Lower leg skin (tissue), 4 donors: ENCODE measurements at regions not wholly inside any gene's neighbourhood (a gene's known extent, or its start where the extent isn't known, plus 50 kb on each side); places are given as distances from the start of the nearest gene placed in this dataset.

ENCODE experiments used
- DNase-seq, 2 donors: peaks; one replicate each; pipeline ENCODE4 v3.0.0-alpha.2; 2019; ENCODE audit warnings: low spot score in 2 of 2
- H3K4me3 ChIP-seq: fragments of 200-600 bp; sonication (generic); 2 replicates; pipeline ENCODE4 v1.5.1; 2017; ENCODE audit warnings: mild to moderate bottlenecking, low read depth; ENCODE audit not compliant: poor library complexity, severe bottlenecking
- POLR2A ChIP-seq, 2 donors: fragments of 450-650 bp; IDR thresholded peaks; one replicate each; pipeline ENCODE4 v1.6.1; 2016 to 2017; ENCODE audit warnings: antibody characterized with exemption in 2 of 2, mild to moderate bottlenecking in 1 of 2, moderate library complexity in 1 of 2
- WGBS, 2 donors: methylation state at CpG; one replicate each; pipeline ENCODE4 v1.1.5; 2018; 5-methylcytosine and 5-hydroxymethylcytosine counted together
- intact Hi-C: fragments of 100-400 bp; cut with DNase I; formaldehyde crosslinking; loops from one replicate; pipeline ENCODE4 v1.15.0; 2023; ENCODE audit warnings: low total_unique reads
- TF ChIP-seq, protein P1 (sequence below), 3 donors: fragments of 450-650 bp; IDR thresholded peaks; one replicate each; pipeline ENCODE4 v1.5.1; 2016; ENCODE audit warnings: antibody characterized with exemption in 3 of 3, mild to moderate bottlenecking in 3 of 3, moderate library complexity in 2 of 3

DNA sequence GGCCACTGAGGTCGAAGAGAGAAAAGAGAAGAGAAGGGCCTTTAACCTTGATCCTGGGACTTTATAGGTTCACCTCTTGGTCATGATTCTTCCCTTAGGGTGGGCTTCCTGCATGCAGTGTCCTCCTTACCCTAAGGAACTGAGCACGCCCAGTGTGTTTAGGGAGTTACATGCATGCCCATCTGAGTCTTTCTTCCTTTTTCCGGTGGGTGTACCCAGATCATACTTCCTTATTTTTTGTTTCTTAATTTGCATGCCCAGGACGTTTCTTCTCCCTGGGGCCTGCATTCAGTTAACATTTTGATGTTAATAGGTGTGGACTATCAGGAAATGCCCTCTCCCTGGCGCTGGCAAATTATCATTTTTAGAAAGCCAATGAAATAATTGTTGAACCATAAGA is 91.5 kb downstream of the HTR1B start:
- DNase-seq: no peak
- TF ChIP-seq, protein P1, sequence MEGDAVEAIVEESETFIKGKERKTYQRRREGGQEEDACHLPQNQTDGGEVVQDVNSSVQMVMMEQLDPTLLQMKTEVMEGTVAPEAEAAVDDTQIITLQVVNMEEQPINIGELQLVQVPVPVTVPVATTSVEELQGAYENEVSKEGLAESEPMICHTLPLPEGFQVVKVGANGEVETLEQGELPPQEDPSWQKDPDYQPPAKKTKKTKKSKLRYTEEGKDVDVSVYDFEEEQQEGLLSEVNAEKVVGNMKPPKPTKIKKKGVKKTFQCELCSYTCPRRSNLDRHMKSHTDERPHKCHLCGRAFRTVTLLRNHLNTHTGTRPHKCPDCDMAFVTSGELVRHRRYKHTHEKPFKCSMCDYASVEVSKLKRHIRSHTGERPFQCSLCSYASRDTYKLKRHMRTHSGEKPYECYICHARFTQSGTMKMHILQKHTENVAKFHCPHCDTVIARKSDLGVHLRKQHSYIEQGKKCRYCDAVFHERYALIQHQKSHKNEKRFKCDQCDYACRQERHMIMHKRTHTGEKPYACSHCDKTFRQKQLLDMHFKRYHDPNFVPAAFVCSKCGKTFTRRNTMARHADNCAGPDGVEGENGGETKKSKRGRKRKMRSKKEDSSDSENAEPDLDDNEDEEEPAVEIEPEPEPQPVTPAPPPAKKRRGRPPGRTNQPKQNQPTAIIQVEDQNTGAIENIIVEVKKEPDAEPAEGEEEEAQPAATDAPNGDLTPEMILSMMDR (IDR thresholded peaks at IDR 0.05): no peak
- TF ChIP-seq POLR2A (IDR thresholded peaks at IDR 0.05): no peak
- intact Hi-C loops: no loop called here
- no peak overlapping the region for H3K4me3 ChIP-seq
- 64 to 73% methylated on average over 5 of the region's 5 CpGs for WGBS, 2 donors

DNA sequence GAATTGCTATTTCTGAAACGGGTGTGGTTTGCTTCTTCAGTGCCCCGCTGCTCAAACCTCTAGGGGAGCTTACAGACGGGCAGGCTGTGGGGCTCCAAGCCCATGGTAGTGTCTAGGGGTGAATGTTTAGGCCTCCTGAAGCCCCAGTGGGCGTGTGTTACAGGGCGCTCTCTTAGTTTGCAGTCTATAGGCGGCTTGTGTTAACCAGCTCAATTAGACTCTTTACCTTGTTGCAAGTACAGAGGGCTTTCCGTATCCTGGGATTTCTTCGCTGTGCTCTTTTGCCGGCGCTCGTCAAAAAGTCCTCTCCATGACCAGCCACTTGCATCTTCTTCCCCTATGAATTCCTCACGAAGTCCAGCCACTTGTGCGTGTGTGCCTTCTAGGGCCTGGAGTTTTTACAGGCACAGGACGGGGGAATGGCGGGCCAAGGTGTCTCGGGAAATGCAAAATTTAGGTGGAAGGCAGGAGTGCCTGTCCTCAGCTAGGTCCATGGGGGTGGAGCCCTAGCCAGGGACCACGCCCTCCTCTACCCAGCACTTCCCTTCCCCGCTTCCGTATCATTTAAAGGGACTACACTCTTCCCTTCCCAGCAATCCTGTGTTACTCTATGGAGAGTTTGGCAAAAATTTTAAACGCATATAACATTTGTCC is 94.5 kb downstream of the HTR1B start:
- TF ChIP-seq, protein P1 (IDR thresholded peaks at IDR 0.05): no peak
- TF ChIP-seq POLR2A (IDR thresholded peaks at IDR 0.05): no peak
- DNase-seq: peak in 1 of 2 donors; percentile 25
- WGBS, 2 donors: 50 to 55% methylated on average over 20 of the region's 20 CpGs
- peak overlapping the region; percentile 10 for H3K4me3 ChIP-seq
- intact Hi-C loops: no loop called here

DNA sequence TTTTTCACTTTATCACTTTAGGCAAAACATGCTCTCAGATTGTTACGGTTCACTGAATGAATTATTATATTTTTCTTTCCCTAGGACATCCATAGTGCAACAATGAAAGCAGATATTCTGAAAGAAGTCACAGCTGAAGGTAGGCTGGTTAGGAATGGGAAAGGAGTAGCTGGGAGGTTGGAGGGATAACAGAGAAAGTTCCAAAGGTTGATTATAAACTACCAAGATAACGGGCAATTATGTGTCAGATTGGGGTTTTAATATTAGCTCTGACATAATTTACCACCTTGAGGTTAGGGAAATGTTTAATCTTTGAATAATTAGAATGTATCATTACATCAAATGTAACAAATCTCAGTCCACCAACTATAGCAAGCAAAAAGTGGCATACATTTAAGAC is 96.5 kb downstream of the HTR1B start:
- intact Hi-C loops: no loop called here
- DNase-seq: no peak
- 75 to 77% methylated on average over 2 of the region's 2 CpGs for WGBS, 2 donors
- TF ChIP-seq, protein P1 (IDR thresholded peaks at IDR 0.05): no peak
- no peak for TF ChIP-seq POLR2A (IDR thresholded peaks at IDR 0.05)
- no peak overlapping the region for H3K4me3 ChIP-seq

DNA sequence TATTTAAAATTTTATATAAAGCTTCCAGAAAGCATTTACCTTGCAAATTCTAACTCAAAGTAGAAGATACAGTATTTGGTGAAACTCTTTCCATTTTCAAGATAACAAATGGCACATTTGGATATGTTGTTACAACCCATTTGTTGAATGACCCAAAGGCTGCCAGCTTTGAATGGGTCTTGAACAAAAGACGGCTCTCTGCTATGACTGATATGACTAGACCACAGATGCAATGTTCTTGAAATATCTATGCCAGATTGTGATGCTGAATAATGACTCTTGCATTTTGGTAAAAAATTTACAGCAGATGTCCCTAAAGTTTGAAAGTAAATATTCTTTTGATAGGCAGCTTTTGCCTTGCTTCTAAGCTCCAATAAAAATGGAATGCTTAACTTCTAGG is 99.6 kb downstream of the HTR1B start:
- 86 to 92% methylated on average over 1 of the region's 1 CpG for whole genome bisulfite sequencing, 2 donors
- TF ChIP-seq, protein P1 (IDR thresholded peaks at IDR 0.05): no peak
- TF ChIP-seq POLR2A (IDR thresholded peaks at IDR 0.05): no peak
- intact Hi-C loops: no loop called here

DNA sequence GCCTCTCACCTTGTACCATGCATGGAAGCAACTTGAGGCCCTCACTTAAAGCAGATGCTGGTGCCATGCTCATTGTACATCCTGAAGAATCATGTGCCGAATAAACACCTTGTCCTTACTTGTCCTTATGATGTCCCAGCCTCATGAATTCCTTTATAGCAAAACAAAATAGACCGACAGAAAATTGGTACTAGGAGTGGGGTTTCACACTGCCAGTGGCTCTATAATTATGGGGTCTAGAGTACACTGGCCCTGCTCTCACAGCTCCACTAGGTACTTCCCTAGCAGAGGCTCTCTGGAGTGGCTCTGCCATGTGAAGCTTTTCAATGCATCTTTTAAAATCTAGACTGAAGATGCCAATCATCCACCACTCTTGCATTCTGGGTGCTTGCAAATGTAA is 101.2 kb downstream of the HTR1B start:
- no peak for DNase-seq
- no peak overlapping the region for H3K4me3 ChIP-seq
- 92 to 100% methylated on average over 2 of the region's 2 CpGs for WGBS, 2 donors
- no peak for TF ChIP-seq POLR2A (IDR thresholded peaks at IDR 0.05)
- TF ChIP-seq, protein P1 (IDR thresholded peaks at IDR 0.05): no peak
- intact Hi-C loops: no loop called here

More for the DNA sequence above, 99.6 kb downstream of the HTR1B start:
- no peak for DNase-seq
- H3K4me3 ChIP-seq: no peak overlapping the region

DNA sequence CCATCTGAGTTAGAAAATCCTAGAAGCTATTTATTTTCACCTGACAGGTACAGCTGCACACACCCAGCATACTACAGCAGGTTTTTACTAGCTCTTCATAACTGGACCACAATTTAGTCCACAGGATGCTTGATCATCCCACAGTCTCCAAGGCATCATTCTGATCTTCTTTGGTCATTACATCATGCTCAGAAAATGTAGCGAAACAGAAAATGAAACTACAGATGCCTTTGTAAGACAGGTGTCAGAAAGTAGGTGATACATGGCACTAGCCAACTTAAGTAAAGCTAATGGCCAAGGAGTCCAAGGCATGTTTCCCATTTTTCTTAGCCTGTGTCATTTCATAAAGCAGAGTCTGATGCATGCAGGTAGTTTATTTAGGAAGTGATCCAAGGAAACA is 102.3 kb downstream of the HTR1B start:
- 88 to 94% methylated on average over 1 of the region's 1 CpG for WGBS, 2 donors
- no peak overlapping the region for H3K4me3 ChIP-seq
- TF ChIP-seq, protein P1 (IDR thresholded peaks at IDR 0.05): no peak
- no peak for TF ChIP-seq POLR2A (IDR thresholded peaks at IDR 0.05)
- intact Hi-C loops: no loop called here
- DNase-seq: no peak
